Astrocyte (in vitro differentiated cells and primary cell): ENCODE measurements at regions not wholly inside any gene's neighbourhood (a gene's known extent, or its start where the extent isn't known, plus 50 kb on each side); places are given as distances from the start of the nearest gene placed in this dataset.

Experiments used
- DNase-seq: peaks from one replicate; pipeline ENCODE4 v3.0.0-alpha.2; 2010; ENCODE audit warnings: low read depth
- FAIRE-seq: peaks from 2 replicates; lab custom pipeline; 2011; peaks lifted over from hg19 to GRCh38; lab: Jason Lieb, UNC
- H2AFZ ChIP-seq: 2 replicates; pipeline ENCODE4 v1.6.0; 2012; ENCODE audit warnings: low read depth, low read length, inconsistent platforms
- H3K27ac ChIP-seq: 2 replicates; pipeline ENCODE4 v1.5.1; 2011; ENCODE audit warnings: low read depth, low read length, inconsistent platforms
- H3K27me3 ChIP-seq: 2 replicates; pipeline ENCODE4 v1.6.0; 2011; ENCODE audit warnings: low read length, inconsistent platforms; ENCODE audit not compliant: insufficient read depth
- H3K36me3 ChIP-seq: 2 replicates; pipeline ENCODE4 v1.5.1; 2011; ENCODE audit warnings: low read length, inconsistent platforms; ENCODE audit not compliant: insufficient read depth
- H3K4me1 ChIP-seq: 2 replicates; pipeline ENCODE4 v1.5.1; 2011; ENCODE audit warnings: low read length, inconsistent platforms; ENCODE audit not compliant: insufficient read depth
- H3K4me2 ChIP-seq: 2 replicates; pipeline ENCODE4 v1.6.0; 2012; ENCODE audit warnings: low read length, inconsistent platforms
- H3K4me3 ChIP-seq: 2 replicates; pipeline ENCODE4 v1.5.1; 2011; ENCODE audit warnings: low read depth, mild to moderate bottlenecking, low read length, inconsistent platforms; ENCODE audit not compliant: insufficient read depth
- H3K79me2 ChIP-seq: 2 replicates; pipeline ENCODE4 v1.6.0; 2012; ENCODE audit warnings: mild to moderate bottlenecking, low read length, inconsistent platforms; ENCODE audit not compliant: insufficient read depth
- H3K9ac ChIP-seq: 2 replicates; pipeline ENCODE4 v1.6.0; 2012; ENCODE audit warnings: mild to moderate bottlenecking, low read length, inconsistent platforms
- H3K9me3 ChIP-seq: 2 replicates; pipeline ENCODE4 v1.5.1; 2012; ENCODE audit warnings: low read depth, mild to moderate bottlenecking, low read length, inconsistent platforms; ENCODE audit not compliant: insufficient read depth
- H4K20me1 ChIP-seq: 2 replicates; pipeline ENCODE4 v1.6.0; 2012; ENCODE audit warnings: low read length, inconsistent platforms; ENCODE audit not compliant: insufficient read depth
- H3K27ac Mint-ChIP-seq: one replicate; pipeline ENCODE4 v1.8.0; 2021; ENCODE audit warnings: mild to moderate bottlenecking, mixed read lengths; ENCODE audit not compliant: unreplicated experiment
- H3K27me3 Mint-ChIP-seq: one replicate; pipeline ENCODE4 v1.8.0; 2021; ENCODE audit warnings: low read depth, mixed read lengths; ENCODE audit not compliant: unreplicated experiment
- H3K36me3 Mint-ChIP-seq: one replicate; pipeline ENCODE4 v1.8.0; 2021; ENCODE audit warnings: low read depth, mixed read lengths; ENCODE audit not compliant: unreplicated experiment
- H3K4me1 Mint-ChIP-seq: one replicate; pipeline ENCODE4 v1.8.0; 2021; ENCODE audit warnings: low read depth, mixed read lengths; ENCODE audit not compliant: unreplicated experiment
- H3K4me3 Mint-ChIP-seq: one replicate; pipeline ENCODE4 v1.8.0; 2021; ENCODE audit warnings: mild to moderate bottlenecking, moderate library complexity, mixed read lengths; ENCODE audit not compliant: unreplicated experiment
- H3K9me3 Mint-ChIP-seq: one replicate; pipeline ENCODE4 v1.8.0; 2021; ENCODE audit warnings: mild to moderate bottlenecking, mixed read lengths; ENCODE audit not compliant: unreplicated experiment
- EZH2 ChIP-seq: IDR thresholded peaks from 2 replicates; pipeline ENCODE4 v1.6.1; 2012; ENCODE audit warnings: mild to moderate bottlenecking, low read length, inconsistent platforms; ENCODE audit not compliant: insufficient read depth
- TF ChIP-seq, protein P1 (sequence below): IDR thresholded peaks from 2 replicates; pipeline ENCODE4 v1.5.1; 2011; ENCODE audit warnings: low read depth, mild to moderate bottlenecking, inconsistent platforms, low read length, moderate library complexity; ENCODE audit not compliant: insufficient read depth

DNA sequence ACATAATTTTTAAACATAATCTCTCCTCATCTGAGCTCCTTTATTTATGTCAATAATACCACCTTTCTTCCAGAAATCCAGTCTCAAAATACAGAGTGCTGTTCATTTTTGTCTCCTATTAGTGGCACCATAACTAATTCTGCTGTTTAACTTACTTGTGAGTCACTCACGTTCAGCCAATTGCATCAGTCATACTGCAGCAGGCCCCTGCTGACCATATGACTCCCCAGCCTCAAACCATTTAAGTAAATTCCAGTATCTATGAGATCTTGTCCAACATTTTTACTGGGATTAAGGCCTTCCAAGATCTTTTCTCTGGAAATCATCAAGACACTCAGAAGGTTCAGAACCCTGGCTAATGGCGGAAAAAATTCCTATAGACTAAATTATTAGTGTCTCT is 982.2 kb upstream of the MAP3K7 start:
- H3K27ac ChIP-seq = no peak overlapping the region
- FAIRE-seq (no peak), DNase-seq (peak; percentile 62)
- no peaks in the 10 kb centered on the region for H3K27me3 ChIP-seq
- H3K4me3 Mint-ChIP-seq = no peak overlapping the region
- no peaks in the 10 kb centered on the region for H4K20me1 ChIP-seq
- no peaks in the 10 kb centered on the region for H3K9me3 ChIP-seq
- H3K9me3 Mint-ChIP-seq = no peaks in the 10 kb centered on the region
- H3K9ac ChIP-seq = no peak overlapping the region
- H3K4me3 ChIP-seq = no peak overlapping the region
- H3K4me1 Mint-ChIP-seq = no peaks in the 10 kb centered on the region
- no peaks in the 10 kb centered on the region for H3K36me3 ChIP-seq
- no peaks in the 10 kb centered on the region for H3K27me3 Mint-ChIP-seq
- H3K27ac Mint-ChIP-seq = no peak overlapping the region
- no peaks in the 10 kb centered on the region for H3K36me3 Mint-ChIP-seq
- no peak overlapping the region for H3K4me2 ChIP-seq
- H3K79me2 ChIP-seq = no peaks in the 10 kb centered on the region
- H2AFZ ChIP-seq = no peak overlapping the region
- H3K4me1 ChIP-seq = no peaks in the 10 kb centered on the region
- TF ChIP-seq, protein P1, sequence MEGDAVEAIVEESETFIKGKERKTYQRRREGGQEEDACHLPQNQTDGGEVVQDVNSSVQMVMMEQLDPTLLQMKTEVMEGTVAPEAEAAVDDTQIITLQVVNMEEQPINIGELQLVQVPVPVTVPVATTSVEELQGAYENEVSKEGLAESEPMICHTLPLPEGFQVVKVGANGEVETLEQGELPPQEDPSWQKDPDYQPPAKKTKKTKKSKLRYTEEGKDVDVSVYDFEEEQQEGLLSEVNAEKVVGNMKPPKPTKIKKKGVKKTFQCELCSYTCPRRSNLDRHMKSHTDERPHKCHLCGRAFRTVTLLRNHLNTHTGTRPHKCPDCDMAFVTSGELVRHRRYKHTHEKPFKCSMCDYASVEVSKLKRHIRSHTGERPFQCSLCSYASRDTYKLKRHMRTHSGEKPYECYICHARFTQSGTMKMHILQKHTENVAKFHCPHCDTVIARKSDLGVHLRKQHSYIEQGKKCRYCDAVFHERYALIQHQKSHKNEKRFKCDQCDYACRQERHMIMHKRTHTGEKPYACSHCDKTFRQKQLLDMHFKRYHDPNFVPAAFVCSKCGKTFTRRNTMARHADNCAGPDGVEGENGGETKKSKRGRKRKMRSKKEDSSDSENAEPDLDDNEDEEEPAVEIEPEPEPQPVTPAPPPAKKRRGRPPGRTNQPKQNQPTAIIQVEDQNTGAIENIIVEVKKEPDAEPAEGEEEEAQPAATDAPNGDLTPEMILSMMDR = no peak
- TF ChIP-seq EZH2 = no peak

DNA sequence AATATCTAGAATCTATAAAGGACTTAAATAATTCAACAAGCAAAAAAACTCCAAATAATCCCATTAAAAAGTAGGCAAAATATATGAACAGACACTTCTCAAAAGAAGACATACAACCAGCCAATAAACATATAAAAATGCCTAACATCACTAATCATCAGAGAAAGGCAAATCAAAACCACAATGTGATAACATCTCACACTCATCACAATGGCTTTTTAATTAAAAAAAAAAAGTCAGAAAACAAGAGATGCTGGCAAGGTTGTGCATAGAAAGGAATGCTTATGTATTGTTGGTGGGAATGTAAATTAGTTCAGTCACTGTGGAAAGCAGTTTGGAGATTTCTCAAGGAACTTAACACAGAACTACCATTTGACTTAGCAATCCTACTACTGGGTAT is 979.6 kb upstream of the MAP3K7 start:
- H3K36me3 Mint-ChIP-seq = no peaks in the 10 kb centered on the region
- FAIRE-seq (no peak), DNase-seq (peak; percentile 74)
- no peak overlapping the region for H2AFZ ChIP-seq
- H3K9me3 ChIP-seq = no peaks in the 10 kb centered on the region
- no peak overlapping the region for H3K27ac ChIP-seq
- peaks cover 3% of the 10 kb centered on the region for H3K4me1 Mint-ChIP-seq
- no peak overlapping the region for H3K9ac ChIP-seq
- no peaks in the 10 kb centered on the region for H4K20me1 ChIP-seq
- H3K27me3 ChIP-seq = no peaks in the 10 kb centered on the region
- no peaks in the 10 kb centered on the region for H3K4me1 ChIP-seq
- no peak overlapping the region for H3K4me2 ChIP-seq
- no peaks in the 10 kb centered on the region for H3K79me2 ChIP-seq
- H3K4me3 Mint-ChIP-seq = no peak overlapping the region
- H3K27me3 Mint-ChIP-seq = no peaks in the 10 kb centered on the region
- no peak for TF ChIP-seq EZH2
- TF ChIP-seq, protein P1 = no peak
- no peak overlapping the region for H3K27ac Mint-ChIP-seq
- no peaks in the 10 kb centered on the region for H3K36me3 ChIP-seq
- no peak overlapping the region for H3K4me3 ChIP-seq
- no peaks in the 10 kb centered on the region for H3K9me3 Mint-ChIP-seq

DNA sequence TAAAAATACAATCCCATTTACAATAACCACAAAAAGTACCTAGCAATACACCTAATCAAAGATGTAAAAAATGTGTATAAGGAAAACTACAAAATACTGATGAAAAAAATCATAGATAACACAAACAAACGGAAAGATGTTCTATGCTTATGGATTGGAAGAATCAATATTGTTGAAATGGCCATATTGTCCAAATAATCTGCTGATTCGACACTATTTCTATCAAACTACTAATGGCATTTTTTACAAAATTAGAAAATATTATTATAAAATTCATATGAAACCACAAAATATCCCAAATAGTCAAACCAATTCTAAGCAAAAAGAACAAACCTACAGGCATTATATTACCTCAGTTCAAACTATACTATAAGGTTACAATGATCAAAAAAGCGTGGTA is 978.3 kb upstream of the MAP3K7 start:
- H3K4me1 Mint-ChIP-seq = peaks cover 3% of the 10 kb centered on the region
- H3K9me3 Mint-ChIP-seq = peaks cover 3% of the 10 kb centered on the region
- H3K4me1 ChIP-seq = no peaks in the 10 kb centered on the region
- H3K27ac Mint-ChIP-seq = no peak overlapping the region
- H3K36me3 Mint-ChIP-seq = no peaks in the 10 kb centered on the region
- H3K4me3 ChIP-seq = no peak overlapping the region
- H4K20me1 ChIP-seq = no peaks in the 10 kb centered on the region
- no peaks in the 10 kb centered on the region for H3K79me2 ChIP-seq
- FAIRE-seq = no peak
- no peak overlapping the region for H3K27ac ChIP-seq
- no peak overlapping the region for H3K4me2 ChIP-seq
- no peaks in the 10 kb centered on the region for H3K36me3 ChIP-seq
- no peak overlapping the region for H3K4me3 Mint-ChIP-seq
- H3K27me3 ChIP-seq = no peaks in the 10 kb centered on the region
- H2AFZ ChIP-seq = no peak overlapping the region
- TF ChIP-seq EZH2 = no peak
- TF ChIP-seq, protein P1 = no peak
- H3K9me3 ChIP-seq = no peaks in the 10 kb centered on the region
- H3K27me3 Mint-ChIP-seq = no peaks in the 10 kb centered on the region
- H3K9ac ChIP-seq = no peak overlapping the region
- DNase-seq = no peak
